GM18873 (cell line): ENCODE measurements at regions not wholly inside any gene's neighbourhood (a gene's known extent, or its start where the extent isn't known, plus 50 kb on each side); places are given as distances from the start of the nearest gene placed in this dataset.

ENCODE experiments used
- ATAC-seq: cut with Tn5 transposase; IDR thresholded peaks from one replicate; pipeline ENCODE4 v1.9.1; 2021; ENCODE audit warnings: mild to moderate bottlenecking, moderate library complexity, moderate number of reproducible peaks; ENCODE audit not compliant: unreplicated experiment, low FRiP score

DNA sequence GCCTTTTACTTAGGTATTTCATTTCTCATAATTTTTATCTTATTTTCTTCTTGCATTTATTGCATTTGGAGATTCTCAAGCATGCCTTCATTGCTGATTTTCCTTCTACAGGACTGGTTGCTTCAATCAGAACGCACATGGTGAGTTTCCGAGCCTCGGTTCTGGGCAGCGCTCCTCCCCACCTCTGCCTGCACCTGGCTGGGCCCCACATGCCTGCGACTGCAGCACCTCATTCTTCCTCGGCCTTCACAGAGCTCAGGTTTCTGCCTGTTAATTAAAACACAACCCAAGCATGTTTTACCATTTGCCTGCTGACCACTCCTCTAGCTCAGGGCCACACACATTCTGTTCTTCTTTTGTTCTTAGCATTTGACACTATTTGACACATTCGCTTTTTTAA is 398.8 kb downstream of the GALR1 start:
- ATAC-seq: no peak

DNA sequence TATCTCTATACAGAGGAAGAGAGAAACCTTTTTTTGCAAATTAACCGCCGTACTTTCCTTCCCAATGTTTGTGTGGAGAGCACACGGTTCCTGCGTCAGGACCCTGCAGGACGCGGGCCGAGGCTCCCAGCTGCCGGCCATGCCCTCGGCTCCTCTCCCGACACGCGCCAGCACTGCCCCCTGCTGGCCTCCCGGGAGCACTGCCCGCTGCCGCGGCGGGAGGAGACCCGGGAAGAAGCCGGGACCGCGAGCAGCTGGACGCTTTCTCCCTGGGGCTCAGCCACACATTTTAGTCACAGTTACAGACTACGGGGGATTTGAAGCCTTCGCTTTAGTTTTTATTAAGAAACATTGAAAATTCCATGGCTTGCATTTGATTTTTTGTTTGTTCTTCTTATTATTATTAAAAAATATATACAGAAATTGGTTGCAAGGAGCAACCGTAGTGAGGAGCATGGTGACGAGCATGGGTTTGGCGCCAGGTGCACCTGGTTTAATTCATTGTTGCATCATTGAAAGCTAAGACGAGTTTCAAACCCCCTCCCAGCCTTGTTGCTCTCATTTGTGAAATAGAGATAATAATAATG is 401.2 kb downstream of the GALR1 start:
- ATAC-seq: no peak

DNA sequence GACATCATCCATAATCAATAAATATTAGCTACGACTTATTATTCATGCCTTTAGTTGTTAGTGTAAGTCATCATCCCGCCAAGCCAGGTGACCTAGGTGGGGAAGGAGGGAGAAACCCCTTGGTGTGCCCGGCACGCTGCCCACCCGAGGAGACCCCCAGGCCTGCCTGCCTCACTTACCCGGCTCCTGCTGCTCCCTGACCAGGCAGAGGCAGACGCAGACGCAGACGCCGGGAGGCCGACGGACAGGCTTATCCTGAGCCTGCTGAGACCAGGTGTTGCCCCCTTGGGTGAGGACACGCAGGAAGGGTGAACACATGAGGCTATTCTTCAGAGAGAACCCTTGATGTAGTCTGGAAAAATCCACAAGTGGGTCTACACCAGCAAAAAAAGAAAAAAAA is 401.8 kb downstream of the GALR1 start:
- no peak for ATAC-seq

GRCh38 chr18:77653792-77654191 is 404.1 kb downstream of the GALR1 start:
- no peak for ATAC-seq

- no peak for ATAC-seq
These were observed 404.7 kb downstream of the GALR1 start for GRCh38 chr18:77654302-77654701.

GRCh38 chr18:77657651-77658298 is 408.1 kb downstream of the GALR1 start:
- no peak for ATAC-seq

GRCh38 chr18:77658299-77658662 is 408.6 kb downstream of the GALR1 start:
- ATAC-seq: no peak

- ATAC-seq: no peak
These were observed 409.3 kb downstream of the GALR1 start for GRCh38 chr18:77658751-77659448.

DNA sequence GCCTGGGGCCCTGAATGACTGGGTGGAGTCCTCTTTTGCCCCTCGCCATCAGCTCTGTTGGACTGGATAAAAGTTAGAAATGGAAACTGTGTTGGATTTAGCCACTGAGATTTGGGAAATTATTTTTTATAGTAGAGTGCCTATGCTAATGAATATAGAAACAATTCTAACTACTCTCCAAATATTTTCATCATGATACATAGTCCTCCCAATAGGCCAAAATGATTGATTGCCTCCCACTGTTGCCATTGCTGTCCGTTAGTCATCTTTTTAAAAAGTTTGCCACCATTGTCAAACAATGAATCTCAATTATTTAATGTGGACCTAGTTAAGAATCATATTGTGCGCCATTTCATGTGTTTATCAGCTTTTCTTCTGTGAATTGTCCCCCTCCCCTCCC is 417.0 kb downstream of the GALR1 start:
- ATAC-seq: no peak

DNA sequence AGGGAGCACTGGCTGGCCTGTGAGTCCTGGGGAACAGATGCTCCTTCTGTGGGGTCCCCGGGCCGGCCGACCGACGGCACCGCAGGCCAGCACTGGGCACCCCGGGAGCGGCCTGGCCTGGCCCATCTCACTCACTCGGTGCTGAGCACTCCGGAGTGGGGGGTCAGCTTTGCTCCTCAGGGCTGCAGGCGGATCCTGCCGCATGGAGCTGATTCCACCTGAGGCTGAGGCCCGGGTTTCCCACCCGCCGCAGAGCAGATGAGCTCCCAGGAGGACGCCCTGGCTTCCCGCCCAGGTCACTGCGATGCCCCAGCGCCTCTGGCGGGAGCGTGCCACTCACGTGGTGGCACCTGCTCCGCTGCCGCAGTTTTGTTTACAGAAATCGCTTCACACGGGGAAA is 418.6 kb downstream of the GALR1 start:
- ATAC-seq: no peak

GRCh38 chr18:77669331-77669730 is 419.7 kb downstream of the GALR1 start:
- no peak for ATAC-seq

GRCh38 chr18:77671456-77672167 is 422.0 kb downstream of the GALR1 start:
- no peak for ATAC-seq

DNA sequence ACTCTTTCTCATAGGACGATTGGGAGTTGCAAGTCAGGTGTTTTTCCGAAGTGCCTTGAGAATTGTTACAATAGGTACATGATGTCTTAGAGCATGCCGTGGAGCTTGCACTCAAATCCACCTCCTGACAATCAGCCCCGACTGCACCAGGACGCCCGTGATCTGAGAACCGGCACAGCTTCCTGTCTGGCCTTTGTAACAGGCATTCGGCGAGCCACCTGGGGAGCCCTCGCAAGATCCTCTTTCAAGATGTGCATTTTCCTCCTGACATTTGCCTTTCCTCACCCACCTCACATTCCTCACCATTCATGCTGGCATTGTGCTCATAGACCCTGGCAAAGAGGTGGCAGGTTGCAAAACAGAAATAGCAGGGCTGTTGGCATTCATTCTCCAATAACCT is 427.3 kb downstream of the GALR1 start:
- no peak for ATAC-seq

- ATAC-seq: no peak
These were observed 427.9 kb downstream of the GALR1 start for GRCh38 chr18:77677536-77677935.

- no peak for ATAC-seq
These were observed 430.2 kb downstream of the GALR1 start for GRCh38 chr18:77679869-77680268.

GRCh38 chr18:77700051-77700450 is 450.4 kb downstream of the GALR1 start:
- no peak for ATAC-seq

DNA sequence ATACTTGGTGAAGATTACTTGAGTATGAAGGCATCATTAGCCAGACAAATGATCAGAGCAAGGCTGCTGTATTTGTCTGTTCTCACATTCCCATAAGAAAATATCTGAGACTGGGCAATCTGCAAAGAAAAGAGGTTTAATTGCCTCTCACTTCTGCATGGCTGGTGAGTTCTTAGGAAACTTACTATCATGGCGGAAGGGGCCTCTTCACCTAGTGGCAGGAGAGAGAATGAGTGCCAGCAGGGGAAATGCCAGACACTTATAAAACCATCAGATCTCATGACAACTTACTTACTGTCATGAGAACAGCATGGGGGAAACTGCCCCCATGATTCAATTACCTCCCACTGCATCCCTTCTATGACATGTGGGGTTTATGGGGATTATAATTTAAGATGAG is 452.3 kb downstream of the GALR1 start:
- ATAC-seq: no peak

DNA sequence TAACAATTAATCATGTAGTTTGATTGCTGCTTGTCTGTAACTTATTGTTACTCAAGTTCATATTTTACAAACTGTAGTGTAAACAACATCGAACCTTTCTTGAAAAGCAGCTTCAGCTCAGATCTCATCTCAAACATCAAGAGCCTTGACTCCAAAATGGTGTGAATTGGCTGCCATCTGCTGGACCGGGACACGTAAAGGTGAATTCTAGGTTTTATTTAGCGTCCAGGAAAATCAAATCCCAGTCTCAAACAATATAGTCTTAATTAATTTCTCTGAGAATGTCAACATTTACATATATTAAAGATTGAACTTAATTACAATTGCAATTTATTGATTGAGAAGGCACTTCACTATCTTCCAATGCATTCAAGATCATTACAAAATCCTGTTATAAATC is 453.0 kb downstream of the GALR1 start:
- no peak for ATAC-seq

DNA sequence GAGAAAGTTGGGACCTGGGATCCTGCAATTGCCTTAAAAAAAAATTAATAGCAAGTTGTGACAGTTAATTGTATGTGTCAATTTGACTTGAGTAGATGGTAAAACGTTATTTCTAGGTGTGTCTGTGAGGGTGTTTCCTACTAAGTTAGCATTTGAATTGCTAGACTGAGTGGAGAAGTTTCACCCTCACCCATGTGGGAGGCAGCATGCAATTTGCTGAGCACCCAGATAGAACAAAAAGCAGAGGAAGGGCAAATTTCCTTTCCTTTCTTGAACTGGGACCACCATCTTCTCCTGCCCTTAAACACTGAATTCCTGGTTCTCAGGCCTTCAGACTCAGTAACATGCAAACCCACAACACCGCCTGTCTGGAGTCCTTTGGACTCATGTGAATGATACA is 455.7 kb downstream of the GALR1 start:
- ATAC-seq: no peak

- ATAC-seq: peak; percentile 56
These were observed 459.3 kb downstream of the GALR1 start for GRCh38 chr18:77708826-77709506.

DNA sequence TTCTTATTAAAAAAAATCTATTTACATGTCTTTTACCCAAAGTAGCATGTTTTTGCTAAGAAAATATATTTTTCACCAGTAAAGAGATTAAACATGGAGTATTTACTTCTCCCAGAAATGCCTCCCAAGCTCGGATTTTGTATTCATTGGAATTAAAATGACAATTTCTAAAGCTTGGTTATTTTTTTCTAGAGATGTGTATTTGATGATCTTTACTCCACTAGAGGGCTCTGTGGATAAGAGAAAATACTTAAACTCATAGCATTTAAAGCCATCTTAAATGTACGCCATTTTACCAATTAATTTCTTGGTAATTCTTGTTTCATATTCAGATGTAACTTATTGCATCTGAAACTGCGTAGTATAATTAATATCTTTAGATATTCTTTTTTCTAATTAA is 461.4 kb downstream of the GALR1 start:
- ATAC-seq: no peak
